ENCODE measurements at regions not wholly inside any gene's neighbourhood (a gene's known extent, or its start where the extent isn't known, plus 50 kb on each side); places are given as distances from the start of the nearest gene placed in this dataset.

DNA sequence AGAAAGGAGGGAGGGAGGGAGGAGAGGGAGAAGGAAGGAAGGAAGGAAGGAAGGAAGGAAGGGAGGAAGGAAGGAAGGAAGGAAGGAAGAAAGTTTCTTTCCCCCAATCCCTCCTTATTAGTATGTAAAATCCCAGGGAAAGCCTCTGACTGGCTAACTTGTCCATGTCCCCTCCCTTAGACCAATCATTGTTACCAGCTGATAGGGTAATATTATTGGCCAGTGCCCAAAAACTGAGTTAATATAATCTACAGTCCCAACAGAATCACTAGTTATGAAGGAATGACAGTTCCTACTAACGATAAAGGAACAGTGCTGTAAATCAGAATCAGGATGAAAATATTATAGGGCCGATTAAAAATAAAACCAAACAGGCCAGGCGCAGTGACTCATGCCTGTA is 53.6 kb upstream of the CCNG1 start:
- TF ChIP-seq CREB1 (CRISPR knock-in tag; IDR thresholded peaks at IDR 0.05) (no peak), NR1H2 (CRISPR knock-in tag; IDR thresholded peaks at IDR 0.05) (no peak), ZNF138 (CRISPR knock-in tag; conservative IDR thresholded peaks at IDR 0.05) (no peak), CREM (CRISPR knock-in tag; IDR thresholded peaks at IDR 0.05) (no peak), ATF1 (CRISPR knock-in tag; IDR thresholded peaks at IDR 0.05) (no peak)
- TF ChIP-seq, protein P1, sequence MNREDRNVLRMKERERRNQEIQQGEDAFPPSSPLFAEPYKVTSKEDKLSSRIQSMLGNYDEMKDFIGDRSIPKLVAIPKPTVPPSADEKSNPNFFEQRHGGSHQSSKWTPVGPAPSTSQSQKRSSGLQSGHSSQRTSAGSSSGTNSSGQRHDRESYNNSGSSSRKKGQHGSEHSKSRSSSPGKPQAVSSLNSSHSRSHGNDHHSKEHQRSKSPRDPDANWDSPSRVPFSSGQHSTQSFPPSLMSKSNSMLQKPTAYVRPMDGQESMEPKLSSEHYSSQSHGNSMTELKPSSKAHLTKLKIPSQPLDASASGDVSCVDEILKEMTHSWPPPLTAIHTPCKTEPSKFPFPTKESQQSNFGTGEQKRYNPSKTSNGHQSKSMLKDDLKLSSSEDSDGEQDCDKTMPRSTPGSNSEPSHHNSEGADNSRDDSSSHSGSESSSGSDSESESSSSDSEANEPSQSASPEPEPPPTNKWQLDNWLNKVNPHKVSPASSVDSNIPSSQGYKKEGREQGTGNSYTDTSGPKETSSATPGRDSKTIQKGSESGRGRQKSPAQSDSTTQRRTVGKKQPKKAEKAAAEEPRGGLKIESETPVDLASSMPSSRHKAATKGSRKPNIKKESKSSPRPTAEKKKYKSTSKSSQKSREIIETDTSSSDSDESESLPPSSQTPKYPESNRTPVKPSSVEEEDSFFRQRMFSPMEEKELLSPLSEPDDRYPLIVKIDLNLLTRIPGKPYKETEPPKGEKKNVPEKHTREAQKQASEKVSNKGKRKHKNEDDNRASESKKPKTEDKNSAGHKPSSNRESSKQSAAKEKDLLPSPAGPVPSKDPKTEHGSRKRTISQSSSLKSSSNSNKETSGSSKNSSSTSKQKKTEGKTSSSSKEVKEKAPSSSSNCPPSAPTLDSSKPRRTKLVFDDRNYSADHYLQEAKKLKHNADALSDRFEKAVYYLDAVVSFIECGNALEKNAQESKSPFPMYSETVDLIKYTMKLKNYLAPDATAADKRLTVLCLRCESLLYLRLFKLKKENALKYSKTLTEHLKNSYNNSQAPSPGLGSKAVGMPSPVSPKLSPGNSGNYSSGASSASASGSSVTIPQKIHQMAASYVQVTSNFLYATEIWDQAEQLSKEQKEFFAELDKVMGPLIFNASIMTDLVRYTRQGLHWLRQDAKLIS (CRISPR knock-in tag; IDR thresholded peaks at IDR 0.05; ENCODE audit: borderline replicate concordance), result no peak
- TF ChIP-seq, protein P2, sequence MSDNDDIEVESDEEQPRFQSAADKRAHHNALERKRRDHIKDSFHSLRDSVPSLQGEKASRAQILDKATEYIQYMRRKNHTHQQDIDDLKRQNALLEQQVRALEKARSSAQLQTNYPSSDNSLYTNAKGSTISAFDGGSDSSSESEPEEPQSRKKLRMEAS (CRISPR knock-in tag; IDR thresholded peaks at IDR 0.05), result no peak
- TF ChIP-seq, protein P3, sequence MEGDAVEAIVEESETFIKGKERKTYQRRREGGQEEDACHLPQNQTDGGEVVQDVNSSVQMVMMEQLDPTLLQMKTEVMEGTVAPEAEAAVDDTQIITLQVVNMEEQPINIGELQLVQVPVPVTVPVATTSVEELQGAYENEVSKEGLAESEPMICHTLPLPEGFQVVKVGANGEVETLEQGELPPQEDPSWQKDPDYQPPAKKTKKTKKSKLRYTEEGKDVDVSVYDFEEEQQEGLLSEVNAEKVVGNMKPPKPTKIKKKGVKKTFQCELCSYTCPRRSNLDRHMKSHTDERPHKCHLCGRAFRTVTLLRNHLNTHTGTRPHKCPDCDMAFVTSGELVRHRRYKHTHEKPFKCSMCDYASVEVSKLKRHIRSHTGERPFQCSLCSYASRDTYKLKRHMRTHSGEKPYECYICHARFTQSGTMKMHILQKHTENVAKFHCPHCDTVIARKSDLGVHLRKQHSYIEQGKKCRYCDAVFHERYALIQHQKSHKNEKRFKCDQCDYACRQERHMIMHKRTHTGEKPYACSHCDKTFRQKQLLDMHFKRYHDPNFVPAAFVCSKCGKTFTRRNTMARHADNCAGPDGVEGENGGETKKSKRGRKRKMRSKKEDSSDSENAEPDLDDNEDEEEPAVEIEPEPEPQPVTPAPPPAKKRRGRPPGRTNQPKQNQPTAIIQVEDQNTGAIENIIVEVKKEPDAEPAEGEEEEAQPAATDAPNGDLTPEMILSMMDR (IDR thresholded peaks at IDR 0.05), result no peak
- TF ChIP-seq, protein P4, sequence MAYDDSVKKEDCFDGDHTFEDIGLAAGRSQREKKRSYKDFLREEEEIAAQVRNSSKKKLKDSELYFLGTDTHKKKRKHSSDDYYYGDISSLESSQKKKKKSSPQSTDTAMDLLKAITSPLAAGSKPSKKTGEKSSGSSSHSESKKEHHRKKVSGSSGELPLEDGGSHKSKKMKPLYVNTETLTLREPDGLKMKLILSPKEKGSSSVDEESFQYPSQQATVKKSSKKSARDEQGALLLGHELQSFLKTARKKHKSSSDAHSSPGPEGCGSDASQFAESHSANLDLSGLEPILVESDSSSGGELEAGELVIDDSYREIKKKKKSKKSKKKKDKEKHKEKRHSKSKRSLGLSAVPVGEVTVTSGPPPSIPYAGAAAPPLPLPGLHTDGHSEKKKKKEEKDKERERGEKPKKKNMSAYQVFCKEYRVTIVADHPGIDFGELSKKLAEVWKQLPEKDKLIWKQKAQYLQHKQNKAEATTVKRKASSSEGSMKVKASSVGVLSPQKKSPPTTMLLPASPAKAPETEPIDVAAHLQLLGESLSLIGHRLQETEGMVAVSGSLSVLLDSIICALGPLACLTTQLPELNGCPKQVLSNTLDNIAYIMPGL (CRISPR knock-in tag; IDR thresholded peaks at IDR 0.05), result no peak
- TF ChIP-seq, protein P5, sequence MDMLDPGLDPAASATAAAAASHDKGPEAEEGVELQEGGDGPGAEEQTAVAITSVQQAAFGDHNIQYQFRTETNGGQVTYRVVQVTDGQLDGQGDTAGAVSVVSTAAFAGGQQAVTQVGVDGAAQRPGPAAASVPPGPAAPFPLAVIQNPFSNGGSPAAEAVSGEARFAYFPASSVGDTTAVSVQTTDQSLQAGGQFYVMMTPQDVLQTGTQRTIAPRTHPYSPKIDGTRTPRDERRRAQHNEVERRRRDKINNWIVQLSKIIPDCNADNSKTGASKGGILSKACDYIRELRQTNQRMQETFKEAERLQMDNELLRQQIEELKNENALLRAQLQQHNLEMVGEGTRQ (CRISPR knock-in tag; IDR thresholded peaks at IDR 0.05), result no peak
- TF ChIP-seq, protein P6, sequence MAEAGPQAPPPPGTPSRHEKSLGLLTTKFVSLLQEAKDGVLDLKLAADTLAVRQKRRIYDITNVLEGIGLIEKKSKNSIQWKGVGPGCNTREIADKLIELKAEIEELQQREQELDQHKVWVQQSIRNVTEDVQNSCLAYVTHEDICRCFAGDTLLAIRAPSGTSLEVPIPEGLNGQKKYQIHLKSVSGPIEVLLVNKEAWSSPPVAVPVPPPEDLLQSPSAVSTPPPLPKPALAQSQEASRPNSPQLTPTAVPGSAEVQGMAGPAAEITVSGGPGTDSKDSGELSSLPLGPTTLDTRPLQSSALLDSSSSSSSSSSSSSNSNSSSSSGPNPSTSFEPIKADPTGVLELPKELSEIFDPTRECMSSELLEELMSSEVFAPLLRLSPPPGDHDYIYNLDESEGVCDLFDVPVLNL (CRISPR knock-in tag; IDR thresholded peaks at IDR 0.05; ENCODE audit: borderline replicate concordance, low read depth), result no peak
- TF ChIP-seq, protein P7, sequence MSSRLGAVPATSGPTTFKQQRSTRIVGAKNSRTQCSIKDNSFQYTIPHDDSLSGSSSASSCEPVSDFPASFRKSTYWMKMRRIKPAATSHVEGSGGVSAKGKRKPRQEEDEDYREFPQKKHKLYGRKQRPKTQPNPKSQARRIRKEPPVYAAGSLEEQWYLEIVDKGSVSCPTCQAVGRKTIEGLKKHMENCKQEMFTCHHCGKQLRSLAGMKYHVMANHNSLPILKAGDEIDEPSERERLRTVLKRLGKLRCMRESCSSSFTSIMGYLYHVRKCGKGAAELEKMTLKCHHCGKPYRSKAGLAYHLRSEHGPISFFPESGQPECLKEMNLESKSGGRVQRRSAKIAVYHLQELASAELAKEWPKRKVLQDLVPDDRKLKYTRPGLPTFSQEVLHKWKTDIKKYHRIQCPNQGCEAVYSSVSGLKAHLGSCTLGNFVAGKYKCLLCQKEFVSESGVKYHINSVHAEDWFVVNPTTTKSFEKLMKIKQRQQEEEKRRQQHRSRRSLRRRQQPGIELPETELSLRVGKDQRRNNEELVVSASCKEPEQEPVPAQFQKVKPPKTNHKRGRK (CRISPR knock-in tag; IDR thresholded peaks at IDR 0.05; ENCODE audit: borderline replicate concordance), result no peak

All from WTC11 (cell line).